Memory B cell (primary cell): ENCODE measurements at regions not wholly inside any gene's neighbourhood (a gene's known extent, or its start where the extent isn't known, plus 50 kb on each side); places are given as distances from the start of the nearest gene placed in this dataset.
"Not testable (repeated sequence)": the region's sequence is repeated elsewhere in the genome, so short reads cannot be mapped to it uniquely, and the experiment has no call there.

Source experiments
- ATAC-seq: fragments of 150-1000 bp; cut with Tn5 transposase; 2 replicates; pipeline ENCODE4 v1.10.0; 2021; ENCODE audit warnings: low read depth, mild to moderate bottlenecking, moderate library complexity
- DNase-seq, 2 donors: peaks; one replicate each; pipeline ENCODE4 v3.0.0; 2022; ENCODE audit warnings: low spot score in 2 of 2
- H3K27ac Mint-ChIP-seq: one replicate; pipeline ENCODE4 v1.8.0; 2022; ENCODE audit warnings: mild to moderate bottlenecking, moderate library complexity, mixed read lengths
- H3K27me3 Mint-ChIP-seq: one replicate; pipeline ENCODE4 v1.8.0; 2022; ENCODE audit warnings: mixed read lengths
- H3K36me3 Mint-ChIP-seq: one replicate; pipeline ENCODE4 v1.8.0; 2022; ENCODE audit warnings: mild to moderate bottlenecking, mixed read lengths
- H3K4me1 Mint-ChIP-seq: one replicate; pipeline ENCODE4 v1.8.0; 2022; ENCODE audit warnings: mixed read lengths
- H3K4me3 Mint-ChIP-seq: one replicate; pipeline ENCODE4 v1.8.0; 2022; ENCODE audit warnings: mild to moderate bottlenecking, moderate library complexity, mixed read lengths
- H3K9me3 Mint-ChIP-seq: one replicate; pipeline ENCODE4 v1.8.0; 2022; ENCODE audit warnings: mixed read lengths

DNA sequence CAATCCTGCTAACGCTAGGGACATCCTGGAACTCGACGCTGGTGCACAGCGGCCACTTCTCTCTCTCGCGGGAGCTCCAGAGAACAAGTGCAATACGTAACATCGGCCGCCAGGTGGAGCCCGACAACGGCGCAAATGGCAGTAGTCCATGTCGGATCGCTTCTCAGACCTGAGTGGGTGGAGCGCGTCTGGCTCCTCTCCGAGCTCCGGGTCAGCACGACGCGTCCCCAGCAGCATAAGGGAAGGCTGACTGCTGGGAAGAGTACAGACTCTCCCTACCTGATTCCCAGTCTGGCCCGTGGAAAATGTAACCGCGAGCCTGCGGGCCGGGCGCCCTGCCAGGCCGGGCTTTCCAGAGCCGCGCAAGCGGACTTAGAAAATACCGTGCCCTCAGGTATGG lies 1725.8 kb downstream of the SPATA31A7 start:
- H3K27me3 Mint-ChIP-seq, H3K9me3 Mint-ChIP-seq, H3K4me1 Mint-ChIP-seq, DNase-seq, H3K36me3 Mint-ChIP-seq, H3K4me3 Mint-ChIP-seq, H3K27ac Mint-ChIP-seq: not testable (repeated sequence)
- peak; percentile 99 for ATAC-seq

GRCh38 chr9:62918648-62919385 lies 1729.0 kb downstream of the SPATA31A7 start:
- not testable (repeated sequence) for DNase-seq, H3K27ac Mint-ChIP-seq, H3K36me3 Mint-ChIP-seq, H3K4me3 Mint-ChIP-seq, H3K9me3 Mint-ChIP-seq, ATAC-seq, H3K27me3 Mint-ChIP-seq, H3K4me1 Mint-ChIP-seq

GRCh38 chr9:62931484-62931883 lies 1741.6 kb downstream of the SPATA31A7 start:
- not testable (repeated sequence) for H3K27ac Mint-ChIP-seq, H3K36me3 Mint-ChIP-seq, DNase-seq, H3K4me1 Mint-ChIP-seq, H3K4me3 Mint-ChIP-seq, H3K9me3 Mint-ChIP-seq, H3K27me3 Mint-ChIP-seq
- ATAC-seq, result peak; percentile 93

DNA sequence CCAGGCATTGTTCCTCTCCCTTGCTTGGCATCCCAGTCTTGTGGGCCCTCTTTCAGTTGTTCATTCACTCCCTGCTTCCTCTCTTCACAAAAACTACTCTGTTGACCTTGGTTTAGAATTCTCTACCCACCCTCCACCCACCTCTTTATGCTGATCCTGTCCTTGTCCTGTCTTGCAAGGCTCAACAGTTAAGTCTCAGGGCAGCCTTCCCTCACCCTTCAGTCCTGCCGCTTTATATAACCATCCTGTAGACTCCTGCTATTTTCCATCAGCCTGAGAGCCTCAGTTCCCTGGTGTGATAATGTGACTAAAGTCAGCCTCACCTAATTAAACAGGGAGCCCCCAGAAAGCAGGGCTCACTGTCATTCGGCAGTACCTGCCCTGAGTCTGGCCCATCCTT lies 1763.0 kb downstream of the SPATA31A7 start:
- not testable (repeated sequence) for DNase-seq, ATAC-seq, H3K4me3 Mint-ChIP-seq, H3K4me1 Mint-ChIP-seq, H3K9me3 Mint-ChIP-seq, H3K27ac Mint-ChIP-seq, H3K36me3 Mint-ChIP-seq, H3K27me3 Mint-ChIP-seq
